Progenitor cell of endocrine pancreas (in vitro differentiated cells): ENCODE measurements at regions not wholly inside any gene's neighbourhood (a gene's known extent, or its start where the extent isn't known, plus 50 kb on each side); places are given as distances from the start of the nearest gene placed in this dataset.
"Not testable (repeated sequence)": the region's sequence is repeated elsewhere in the genome, so short reads cannot be mapped to it uniquely, and the experiment has no call there.

Experiments used
- DNase-seq: peaks from one replicate; pipeline ENCODE4 v3.0.0; 2021; ENCODE audit warnings: low spot score; ENCODE audit not compliant: unreplicated experiment
- H3K27ac Mint-ChIP-seq: 2 replicates; pipeline ENCODE4 v1.8.0; 2021; ENCODE audit warnings: mild to moderate bottlenecking, moderate library complexity, mixed read lengths
- H3K27me3 Mint-ChIP-seq: 2 replicates; pipeline ENCODE4 v1.8.0; 2021; ENCODE audit warnings: mixed read lengths
- H3K36me3 Mint-ChIP-seq: 2 replicates; pipeline ENCODE4 v1.8.0; 2022; ENCODE audit warnings: mixed read lengths; ENCODE audit not compliant: insufficient read depth
- H3K4me1 Mint-ChIP-seq: 2 replicates; pipeline ENCODE4 v1.8.0; 2021; ENCODE audit warnings: low read depth, mixed read lengths
- H3K4me3 Mint-ChIP-seq: 2 replicates; pipeline ENCODE4 v1.8.0; 2021; ENCODE audit warnings: low read depth, mild to moderate bottlenecking, moderate library complexity, mixed read lengths
- H3K9me3 Mint-ChIP-seq: 2 replicates; pipeline ENCODE4 v1.8.0; 2021; ENCODE audit warnings: low read depth, mixed read lengths
- CTCF ChIP-seq: fragments of 200-600 bp; sonication (generic); IDR thresholded peaks from one replicate; pipeline ENCODE4 v1.5.0; 2021; ENCODE audit warnings: antibody characterized with exemption, mild to moderate bottlenecking; ENCODE audit not compliant: unreplicated experiment

DNA sequence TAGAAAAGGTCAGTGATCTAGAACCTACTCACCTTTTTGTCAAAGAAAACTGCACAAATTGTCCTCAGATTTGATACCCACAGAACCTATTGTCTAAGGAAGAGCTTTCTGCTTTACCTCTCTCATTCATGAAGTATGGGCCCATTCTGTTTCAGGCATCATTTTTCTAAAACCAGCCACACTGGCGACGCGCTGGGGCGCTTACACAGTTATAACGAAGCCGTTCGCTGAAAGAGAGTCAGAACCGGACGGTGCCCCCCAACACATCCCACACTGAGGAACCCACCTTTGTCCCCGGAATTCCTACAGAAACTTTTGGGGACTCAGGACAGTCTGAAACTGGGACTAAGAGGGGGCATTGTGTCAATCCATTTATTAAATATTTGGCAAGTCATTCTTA, 206.3 kb upstream of the HAAO start:
- no peak for DNase-seq
- no peak for TF ChIP-seq CTCF
- Mint-ChIP-seq H3K4me3 (no peak overlapping the region), H3K36me3 (peaks cover 7% of the 10 kb centered on the region), H3K27ac (no peak overlapping the region), H3K27me3 (no peaks in the 10 kb centered on the region), H3K9me3 (peaks cover 7% of the 10 kb centered on the region), H3K4me1 (peaks cover 12% of the 10 kb centered on the region)

DNA sequence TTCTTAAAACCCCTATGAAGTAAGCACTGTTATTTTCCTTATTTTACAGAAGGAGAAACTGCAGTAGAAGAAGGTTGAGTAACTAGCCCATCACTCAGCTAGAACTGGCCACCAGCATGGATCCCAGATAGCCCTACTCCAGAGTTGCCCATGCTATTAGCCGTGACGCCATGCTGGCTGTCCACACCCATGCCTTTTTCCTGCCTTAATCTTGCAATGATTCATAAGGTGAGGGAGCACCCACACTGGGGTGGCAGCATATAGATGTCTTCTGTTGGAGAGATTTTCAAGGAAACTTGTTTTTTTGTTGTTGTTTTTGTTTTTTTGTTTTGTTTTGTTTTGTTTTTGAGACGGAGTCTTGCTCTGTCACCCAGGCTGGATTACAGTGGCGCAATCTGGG, 204.1 kb upstream of the HAAO start:
- H3K27me3 Mint-ChIP-seq = no peaks in the 10 kb centered on the region
- H3K4me3 Mint-ChIP-seq = no peak overlapping the region

DNA sequence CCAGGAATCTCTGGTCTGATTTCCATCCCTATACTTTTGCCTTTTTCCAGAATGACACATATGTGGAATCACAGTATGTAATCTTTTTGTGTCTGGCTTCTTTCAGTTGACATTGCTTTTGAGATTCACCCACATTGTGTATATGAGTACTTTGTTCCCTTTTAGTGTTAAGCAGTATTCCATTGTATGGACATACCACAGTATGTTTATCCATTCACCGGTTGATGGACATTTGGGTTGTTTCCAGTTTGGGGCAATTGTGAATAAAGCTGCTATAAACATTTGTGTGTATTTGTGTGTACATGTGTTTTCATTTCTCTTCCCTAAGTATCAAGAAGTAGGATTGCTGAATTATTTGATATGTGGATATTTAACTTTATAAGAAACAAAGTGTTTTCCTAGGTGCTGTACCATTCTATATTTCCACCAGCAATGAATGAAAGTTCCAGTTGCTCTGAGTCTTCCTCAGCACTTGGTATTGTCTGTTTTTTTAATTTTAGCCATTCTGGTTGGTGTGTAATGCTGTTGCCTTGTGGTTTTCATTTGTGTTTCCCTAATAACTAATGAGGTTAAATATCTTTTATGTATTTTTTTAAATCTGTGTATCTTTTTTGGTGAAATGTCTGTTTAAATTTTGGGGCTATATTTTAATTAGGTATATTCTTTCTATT, 203.5 kb upstream of the HAAO start:
- Mint-ChIP-seq H3K4me3 (no peak overlapping the region), H3K36me3 (peaks cover 7% of the 10 kb centered on the region), H3K9me3 (peaks cover 7% of the 10 kb centered on the region), H3K4me1 (peaks cover 6% of the 10 kb centered on the region), H3K27ac (no peak overlapping the region), H3K27me3 (no peaks in the 10 kb centered on the region)
- DNase-seq = no peak
- TF ChIP-seq CTCF = no peak

More for the DNA sequence above, 204.1 kb upstream of the HAAO start:
- Mint-ChIP-seq H3K4me1 (peaks cover 9% of the 10 kb centered on the region), H3K36me3 (peaks cover 7% of the 10 kb centered on the region), H3K27ac (no peak overlapping the region), H3K9me3 (peaks cover 7% of the 10 kb centered on the region)
- TF ChIP-seq CTCF = no peak
- no peak for DNase-seq

GRCh38 chr2:42989283-42990081, 197.1 kb upstream of the HAAO start:
- not testable (repeated sequence) for H3K27ac Mint-ChIP-seq, H3K27me3 Mint-ChIP-seq, DNase-seq

DNA sequence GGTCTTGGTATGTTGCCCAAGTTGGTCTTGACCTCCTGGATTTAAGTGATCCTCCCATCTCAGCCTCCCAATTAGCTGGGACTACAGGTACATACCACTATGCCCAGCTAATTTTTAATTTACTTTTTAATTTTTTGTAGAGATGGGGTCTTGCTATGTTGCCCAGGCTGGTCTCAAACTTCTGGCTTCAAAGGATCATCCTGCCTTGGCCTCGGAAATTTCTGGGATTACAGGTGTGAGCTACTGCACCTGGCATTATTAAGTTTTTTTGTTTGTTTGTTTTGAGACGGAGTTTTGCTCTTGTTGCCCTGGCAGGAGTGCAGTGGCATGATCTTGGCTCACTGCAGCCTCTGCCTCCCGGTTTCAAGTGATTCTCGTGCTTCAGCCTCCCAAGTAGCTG, 195.7 kb upstream of the HAAO start:
- H3K4me3 Mint-ChIP-seq, H3K27me3 Mint-ChIP-seq, H3K27ac Mint-ChIP-seq, DNase-seq: not testable (repeated sequence)
- peaks cover 18% of the 10 kb centered on the region for H3K36me3 Mint-ChIP-seq
- H3K4me1 Mint-ChIP-seq = peaks cover 20% of the 10 kb centered on the region
- peaks cover 16% of the 10 kb centered on the region for H3K9me3 Mint-ChIP-seq

More at GRCh38 chr2:42989283-42990081, 197.1 kb upstream of the HAAO start:
- not testable (repeated sequence) for H3K4me1 Mint-ChIP-seq, H3K4me3 Mint-ChIP-seq
- peaks cover 16% of the 10 kb centered on the region for H3K9me3 Mint-ChIP-seq
- peaks cover 15% of the 10 kb centered on the region for H3K36me3 Mint-ChIP-seq

DNA sequence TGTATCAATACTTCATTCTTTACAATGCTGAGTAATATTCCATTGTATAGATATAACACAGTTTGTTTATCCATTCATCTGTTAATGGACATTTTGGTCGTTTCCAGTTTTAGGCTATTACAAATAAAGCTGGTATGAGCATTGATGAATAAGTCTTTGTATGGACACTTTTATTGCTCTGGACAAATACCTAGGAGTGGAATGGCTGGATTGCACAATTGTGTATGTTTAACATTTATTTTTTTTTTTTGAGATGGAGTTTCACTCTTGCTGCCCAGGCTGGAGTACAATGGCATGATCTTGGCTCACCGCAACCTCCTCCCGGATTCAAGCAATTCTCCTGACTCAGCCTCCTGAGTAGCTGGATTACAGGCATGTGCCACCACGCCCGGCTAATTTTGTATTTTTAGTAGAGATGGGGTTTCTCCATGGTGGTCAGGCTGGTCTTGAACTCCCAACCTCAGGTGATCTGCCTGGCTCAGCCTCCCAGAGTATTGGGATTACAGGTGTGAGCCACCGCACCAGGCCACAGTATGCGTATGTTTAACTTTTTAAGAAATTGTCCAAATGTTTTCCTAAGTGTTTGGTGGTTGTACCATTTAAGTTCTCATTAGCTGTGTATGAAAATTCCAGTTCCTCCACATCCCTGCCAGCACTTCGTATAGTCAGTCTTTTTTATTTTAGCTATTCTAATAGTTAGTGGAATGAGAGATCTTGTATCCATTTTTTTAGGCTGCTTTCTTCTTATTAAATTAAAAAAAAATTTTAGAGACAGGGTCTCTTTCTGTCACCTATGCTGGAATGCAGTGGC, 194.9 kb upstream of the HAAO start:
- H3K4me3 Mint-ChIP-seq = no peak overlapping the region
- no peak for TF ChIP-seq CTCF
- no peak for DNase-seq
- peaks cover 16% of the 10 kb centered on the region for H3K9me3 Mint-ChIP-seq
- H3K27me3 Mint-ChIP-seq = no peaks in the 10 kb centered on the region
- H3K36me3 Mint-ChIP-seq = peaks cover 20% of the 10 kb centered on the region
- H3K27ac Mint-ChIP-seq = no peak overlapping the region
- peaks cover 20% of the 10 kb centered on the region for H3K4me1 Mint-ChIP-seq
